ENCODE measurements at regions not wholly inside any gene's neighbourhood (a gene's known extent, or its start where the extent isn't known, plus 50 kb on each side); places are given as distances from the start of the nearest gene placed in this dataset.

DNA sequence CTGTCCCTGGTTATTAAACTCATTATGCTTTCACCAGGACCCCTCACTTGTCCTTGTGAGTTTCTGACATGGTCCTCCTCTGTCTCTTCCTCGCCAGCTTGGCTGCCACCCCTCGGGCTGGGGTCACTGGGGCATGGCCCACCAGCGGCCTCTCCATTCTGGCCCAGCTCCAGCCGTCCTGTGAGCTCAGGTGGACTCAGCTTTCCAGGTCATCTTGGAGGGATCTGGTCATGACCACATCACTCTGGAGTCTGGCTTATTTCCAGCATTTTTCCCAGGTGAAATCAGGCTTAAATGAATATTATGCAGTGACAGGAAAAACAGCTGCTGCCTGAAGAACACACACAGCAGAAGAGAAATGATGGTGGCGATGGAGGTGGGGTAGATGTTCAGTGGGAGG is 224.5 kb downstream of the ADAMTS15 start:
- Histone ChIP-seq H3K36me3 (no peaks in the 10 kb centered on the region), H3K9me3 (peaks cover 0 to under 1% (median 0%) of the 10 kb centered on the region in 4 donors), H3K4me1 (peaks cover 0 to 31% (median 10%) of the 10 kb centered on the region in 4 donors), H3K4me3 (no peak overlapping the region), H3K27ac (peak overlapping the region in 2 of 4 donors; percentile 16 to 18), H3K27me3 (no peaks in the 10 kb centered on the region)
- TF ChIP-seq EP300 (IDR thresholded peaks at IDR 0.05): no peak
- TF ChIP-seq POLR2A (IDR thresholded peaks at IDR 0.05): no peak
- TF ChIP-seq, protein P1, sequence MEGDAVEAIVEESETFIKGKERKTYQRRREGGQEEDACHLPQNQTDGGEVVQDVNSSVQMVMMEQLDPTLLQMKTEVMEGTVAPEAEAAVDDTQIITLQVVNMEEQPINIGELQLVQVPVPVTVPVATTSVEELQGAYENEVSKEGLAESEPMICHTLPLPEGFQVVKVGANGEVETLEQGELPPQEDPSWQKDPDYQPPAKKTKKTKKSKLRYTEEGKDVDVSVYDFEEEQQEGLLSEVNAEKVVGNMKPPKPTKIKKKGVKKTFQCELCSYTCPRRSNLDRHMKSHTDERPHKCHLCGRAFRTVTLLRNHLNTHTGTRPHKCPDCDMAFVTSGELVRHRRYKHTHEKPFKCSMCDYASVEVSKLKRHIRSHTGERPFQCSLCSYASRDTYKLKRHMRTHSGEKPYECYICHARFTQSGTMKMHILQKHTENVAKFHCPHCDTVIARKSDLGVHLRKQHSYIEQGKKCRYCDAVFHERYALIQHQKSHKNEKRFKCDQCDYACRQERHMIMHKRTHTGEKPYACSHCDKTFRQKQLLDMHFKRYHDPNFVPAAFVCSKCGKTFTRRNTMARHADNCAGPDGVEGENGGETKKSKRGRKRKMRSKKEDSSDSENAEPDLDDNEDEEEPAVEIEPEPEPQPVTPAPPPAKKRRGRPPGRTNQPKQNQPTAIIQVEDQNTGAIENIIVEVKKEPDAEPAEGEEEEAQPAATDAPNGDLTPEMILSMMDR (IDR thresholded peaks at IDR 0.05): no peak
- WGBS, 2 donors: 81 to 85% methylated on average over 5 of the region's 5 CpGs
- DNase-seq (ENCODE audit: low spot score in 2 of 2): no peak

DNA sequence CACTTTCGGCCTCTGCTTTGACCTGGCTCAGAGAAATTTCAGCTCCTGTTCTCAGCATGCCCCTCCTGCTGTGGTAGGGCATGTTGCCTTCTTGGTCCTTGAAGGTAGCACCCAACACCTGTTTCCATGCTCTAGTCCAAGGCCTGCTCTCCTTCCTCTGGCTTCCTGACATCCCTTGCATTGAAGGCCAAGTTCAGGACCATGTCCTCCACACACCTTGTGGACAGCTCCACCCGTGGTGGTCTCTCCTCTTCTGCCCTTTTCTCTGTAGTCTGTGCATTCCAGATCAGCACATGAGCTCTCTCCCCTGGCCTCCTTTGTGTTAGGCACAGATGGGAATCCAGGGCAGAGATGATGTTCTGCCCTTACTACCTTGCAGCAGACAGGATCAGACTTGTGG is 225.3 kb downstream of the ADAMTS15 start:
- Histone ChIP-seq H3K4me3 (no peak overlapping the region), H3K27me3 (no peaks in the 10 kb centered on the region), H3K36me3 (no peaks in the 10 kb centered on the region), H3K4me1 (peaks cover 0 to 31% (median 10%) of the 10 kb centered on the region in 4 donors), H3K27ac (no peak overlapping the region), H3K9me3 (peaks cover 0 to 7% (median under 1%) of the 10 kb centered on the region in 4 donors)
- 61 to 87% methylated on average over 2 of the region's 2 CpGs for WGBS, 2 donors
- TF ChIP-seq EP300 (IDR thresholded peaks at IDR 0.05) (no peak), POLR2A (IDR thresholded peaks at IDR 0.05) (no peak)
- TF ChIP-seq, protein P1 (IDR thresholded peaks at IDR 0.05): no peak
- no peak for DNase-seq (ENCODE audit: low spot score in 2 of 2)

- H3K27ac ChIP-seq: peak overlapping the region in 3 of 4 donors; percentile 34 to 80 (median 71)
- H3K4me3 ChIP-seq: no peak overlapping the region
- WGBS, 2 donors: 58 to 61% methylated on average over 5 of the region's 5 CpGs
Observed at GRCh38 chr11:130674686-130675308, 226.4 kb downstream of the ADAMTS15 start.

GRCh38 chr11:130675371-130675821 is 227.0 kb downstream of the ADAMTS15 start:
- peak overlapping the region; percentile 15 to 80 (median 52) for H3K27ac ChIP-seq
- no peaks in the 10 kb centered on the region for H3K27me3 ChIP-seq
- no peaks in the 10 kb centered on the region for H3K36me3 ChIP-seq
- H3K4me1 ChIP-seq: peaks cover 0 to 31% (median 10%) of the 10 kb centered on the region in 4 donors
- no peak for TF ChIP-seq POLR2A (IDR thresholded peaks at IDR 0.05)
- peak in 1 of 2 donors; percentile 67 for TF ChIP-seq EP300 (IDR thresholded peaks at IDR 0.05)
- peak; percentile 24 to 52 for DNase-seq (ENCODE audit: low spot score in 2 of 2)
- WGBS, 2 donors: 51 to 55% methylated on average over 10 of the region's 10 CpGs
- no peak overlapping the region for H3K4me3 ChIP-seq
- H3K9me3 ChIP-seq: peaks cover 0 to 24% (median 9%) of the 10 kb centered on the region in 4 donors

More at GRCh38 chr11:130674686-130675308, 226.4 kb downstream of the ADAMTS15 start:
- no peaks in the 10 kb centered on the region for H3K27me3 ChIP-seq
- H3K4me1 ChIP-seq: peaks cover 0 to 31% (median 10%) of the 10 kb centered on the region in 4 donors
- peaks cover 0 to 18% (median 6%) of the 10 kb centered on the region in 4 donors for H3K9me3 ChIP-seq
- no peaks in the 10 kb centered on the region for H3K36me3 ChIP-seq
- TF ChIP-seq EP300 (IDR thresholded peaks at IDR 0.05) (no peak), POLR2A (IDR thresholded peaks at IDR 0.05) (no peak)
- TF ChIP-seq, protein P1 (IDR thresholded peaks at IDR 0.05): no peak
- DNase-seq (ENCODE audit: low spot score in 2 of 2): no peak

- peaks cover 0 to 31% (median 10%) of the 10 kb centered on the region in 4 donors for H3K4me1 ChIP-seq
- no peaks in the 10 kb centered on the region for H3K36me3 ChIP-seq
- H3K27ac ChIP-seq: peak overlapping the region; percentile 15 to 80 (median 52)
- 49 to 59% methylated on average over 1 of the region's 1 CpG for WGBS, 2 donors
- TF ChIP-seq, protein P1 (IDR thresholded peaks at IDR 0.05): no peak
- TF ChIP-seq EP300 (IDR thresholded peaks at IDR 0.05): no peak
- no peak for TF ChIP-seq POLR2A (IDR thresholded peaks at IDR 0.05)
- DNase-seq (ENCODE audit: low spot score in 2 of 2): no peak
- peaks cover 0 to 29% (median 11%) of the 10 kb centered on the region in 4 donors for H3K9me3 ChIP-seq
- no peaks in the 10 kb centered on the region for H3K27me3 ChIP-seq
- H3K4me3 ChIP-seq: no peak overlapping the region
Observed at GRCh38 chr11:130675917-130676316, 227.5 kb downstream of the ADAMTS15 start.
